ENCODE measurements at regions not wholly inside any gene's neighbourhood (a gene's known extent, or its start where the extent isn't known, plus 50 kb on each side); places are given as distances from the start of the nearest gene placed in this dataset.

DNA sequence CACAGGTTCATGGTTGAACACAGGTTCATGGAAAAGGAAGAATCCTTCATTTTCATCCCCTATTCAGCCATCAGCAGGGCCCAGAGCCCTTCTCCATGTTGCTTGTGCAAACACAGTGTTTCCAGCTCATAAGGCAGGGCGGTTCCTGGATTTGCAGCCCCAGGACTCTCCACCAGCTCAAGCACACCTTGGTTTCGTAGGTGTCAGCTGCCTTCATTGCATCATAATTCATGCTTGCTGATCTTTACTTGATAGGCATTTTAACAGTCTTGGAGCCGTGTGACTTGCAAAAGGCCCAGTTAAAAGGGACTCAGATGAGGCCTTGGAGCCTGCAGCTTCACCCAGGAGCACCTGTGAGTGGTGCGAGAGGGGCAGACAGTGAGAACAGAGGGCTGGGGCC lies 318.1 kb upstream of the B3GAT1 start:
- TF ChIP-seq, protein P1, sequence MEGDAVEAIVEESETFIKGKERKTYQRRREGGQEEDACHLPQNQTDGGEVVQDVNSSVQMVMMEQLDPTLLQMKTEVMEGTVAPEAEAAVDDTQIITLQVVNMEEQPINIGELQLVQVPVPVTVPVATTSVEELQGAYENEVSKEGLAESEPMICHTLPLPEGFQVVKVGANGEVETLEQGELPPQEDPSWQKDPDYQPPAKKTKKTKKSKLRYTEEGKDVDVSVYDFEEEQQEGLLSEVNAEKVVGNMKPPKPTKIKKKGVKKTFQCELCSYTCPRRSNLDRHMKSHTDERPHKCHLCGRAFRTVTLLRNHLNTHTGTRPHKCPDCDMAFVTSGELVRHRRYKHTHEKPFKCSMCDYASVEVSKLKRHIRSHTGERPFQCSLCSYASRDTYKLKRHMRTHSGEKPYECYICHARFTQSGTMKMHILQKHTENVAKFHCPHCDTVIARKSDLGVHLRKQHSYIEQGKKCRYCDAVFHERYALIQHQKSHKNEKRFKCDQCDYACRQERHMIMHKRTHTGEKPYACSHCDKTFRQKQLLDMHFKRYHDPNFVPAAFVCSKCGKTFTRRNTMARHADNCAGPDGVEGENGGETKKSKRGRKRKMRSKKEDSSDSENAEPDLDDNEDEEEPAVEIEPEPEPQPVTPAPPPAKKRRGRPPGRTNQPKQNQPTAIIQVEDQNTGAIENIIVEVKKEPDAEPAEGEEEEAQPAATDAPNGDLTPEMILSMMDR (IDR thresholded peaks at IDR 0.05): no peak
- TF ChIP-seq POLR2A (IDR thresholded peaks at IDR 0.05): no peak

Data from right lobe of liver (tissue), 4 donors.